Jurkat, Clone E6-1 (cell line): ENCODE measurements at regions not wholly inside any gene's neighbourhood (a gene's known extent, or its start where the extent isn't known, plus 50 kb on each side); places are given as distances from the start of the nearest gene placed in this dataset.

ENCODE experiments used
- DNase-seq: peaks from one replicate; pipeline ENCODE4 v3.0.0-alpha.2; 2011; ENCODE audit warnings: low read depth, low spot score
- H3K4me3 ChIP-seq: 2 replicates; pipeline ENCODE4 v1.5.1; 2011; ENCODE audit warnings: mild to moderate bottlenecking, low read length, control low read depth, moderate library complexity

DNA sequence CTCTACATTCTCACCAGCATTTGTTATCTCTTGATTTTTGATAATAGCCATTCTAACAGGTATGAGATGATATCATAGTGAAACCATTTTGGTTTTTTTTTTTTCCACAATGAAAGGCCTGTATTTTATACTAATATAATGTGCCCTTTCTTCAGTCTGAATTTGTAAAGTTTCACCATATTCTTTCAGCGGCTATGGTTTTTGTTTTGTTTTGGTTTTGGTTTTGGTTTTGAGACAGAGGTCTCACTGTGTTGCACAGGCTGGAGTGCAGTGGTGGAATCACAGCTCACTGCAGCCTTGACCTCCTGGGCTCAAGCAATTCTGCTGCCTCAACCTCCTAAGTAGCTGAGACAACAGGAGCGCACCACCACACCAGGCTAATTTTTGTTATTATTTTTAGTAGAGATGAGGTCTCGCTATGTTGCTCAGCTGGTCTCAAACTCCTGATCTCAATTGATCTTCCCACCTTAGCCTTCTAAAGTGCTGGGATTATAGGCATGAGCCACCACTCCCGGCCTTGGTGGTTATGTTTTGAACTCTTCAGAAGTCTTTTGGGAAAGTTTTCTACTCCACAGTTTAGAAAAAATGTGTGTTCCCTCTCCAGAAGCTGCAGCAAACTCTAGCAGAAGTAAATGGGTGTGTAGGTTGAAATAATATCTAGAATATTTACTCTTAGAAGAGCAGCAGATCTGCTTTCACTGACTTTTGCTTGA is 110.2 kb upstream of the UMPS start:
- no peak overlapping the region for H3K4me3 ChIP-seq
- no peak for DNase-seq

DNA sequence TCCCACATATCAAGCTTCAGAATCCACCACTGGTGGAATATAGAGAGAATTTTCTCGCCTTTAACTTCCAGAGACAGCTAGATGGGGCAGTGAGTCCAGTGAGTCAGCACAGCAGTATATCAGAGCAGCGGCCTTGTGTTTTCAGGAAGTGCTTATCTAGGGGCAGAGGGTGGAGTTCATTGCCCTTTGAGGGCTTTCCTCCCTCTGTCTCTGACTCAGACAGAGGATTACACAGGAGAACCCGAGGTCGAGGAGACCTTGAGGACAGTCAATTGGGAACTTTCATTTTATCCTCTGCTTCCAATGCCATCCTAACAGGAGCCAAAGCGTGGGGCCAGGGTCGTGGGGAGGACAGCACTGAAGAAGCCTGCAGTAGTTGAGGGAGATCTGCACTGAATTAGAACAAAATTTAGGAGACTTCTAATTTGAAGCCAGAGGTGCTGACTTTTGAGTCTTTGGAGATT is 109.6 kb upstream of the UMPS start:
- DNase-seq: no peak
- no peak overlapping the region for H3K4me3 ChIP-seq

DNA sequence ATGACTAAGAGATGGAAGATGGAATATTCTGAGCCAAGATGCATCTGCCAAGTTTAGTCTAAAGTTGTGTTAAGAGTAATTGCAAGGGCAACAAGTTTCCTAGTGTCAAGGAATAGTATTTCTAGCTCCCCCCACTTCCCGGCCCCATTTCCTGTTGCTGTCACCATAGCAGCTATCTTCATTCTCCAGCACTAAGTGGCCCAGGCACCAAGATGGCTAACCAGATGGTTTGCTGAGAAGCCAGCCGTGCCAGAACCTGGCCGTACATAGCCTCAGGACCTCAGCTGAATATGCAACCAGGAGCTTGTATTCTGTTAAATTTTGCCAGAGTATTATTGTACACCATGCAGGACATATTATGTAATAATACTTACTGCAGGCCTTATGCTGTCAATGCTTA is 108.8 kb upstream of the UMPS start:
- no peak overlapping the region for H3K4me3 ChIP-seq
- DNase-seq: peak; percentile 7

- H3K4me3 ChIP-seq: no peak overlapping the region
- DNase-seq: no peak
These were observed 105.2 kb upstream of the UMPS start for GRCh38 chr3:124625074-124625473.

- H3K4me3 ChIP-seq: no peak overlapping the region
- DNase-seq: no peak
These were observed 102.7 kb upstream of the UMPS start for GRCh38 chr3:124627501-124627908.

DNA sequence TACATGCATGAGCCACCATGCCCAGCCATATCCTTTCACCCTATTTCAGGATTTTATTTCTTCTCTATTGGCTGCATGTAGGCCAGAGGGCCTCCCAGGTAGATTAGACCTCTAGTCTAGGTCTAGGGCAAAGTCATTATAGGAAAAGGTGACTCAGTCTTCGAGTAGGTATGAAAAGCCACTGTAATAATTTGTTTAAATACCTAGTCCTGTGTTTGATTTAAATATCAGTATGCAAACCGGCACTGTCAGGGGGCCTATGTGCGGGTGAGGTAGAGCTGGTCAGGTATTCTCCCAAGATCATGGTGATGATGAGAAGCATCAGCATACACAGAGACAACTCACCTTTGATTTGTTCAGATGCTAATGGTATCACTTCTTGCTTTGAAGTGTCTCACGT is 101.4 kb upstream of the UMPS start:
- no peak for DNase-seq
- H3K4me3 ChIP-seq: no peak overlapping the region

DNA sequence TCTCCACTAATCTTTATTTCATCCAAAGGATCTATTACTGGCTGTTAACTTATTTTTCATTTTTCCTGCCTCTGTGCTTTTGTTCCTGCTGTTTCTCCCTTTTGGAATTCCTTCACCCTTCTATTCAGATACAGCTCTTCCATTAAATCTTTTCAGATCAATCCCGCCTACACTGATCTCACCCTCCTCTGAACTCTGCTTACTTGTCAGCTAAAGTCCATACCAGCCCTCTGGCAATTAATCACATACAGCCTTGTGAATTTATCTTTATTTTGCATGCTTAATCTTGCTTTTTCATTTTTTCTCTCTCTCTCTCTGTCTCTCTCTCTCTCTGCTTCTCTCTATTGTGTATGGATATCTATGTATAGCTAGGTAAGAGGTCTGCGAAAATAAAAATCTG is 100.8 kb upstream of the UMPS start:
- DNase-seq: no peak
- no peak overlapping the region for H3K4me3 ChIP-seq

GRCh38 chr3:124630960-124631359 is 99.3 kb upstream of the UMPS start:
- DNase-seq: no peak
- H3K4me3 ChIP-seq: no peak overlapping the region

- no peak overlapping the region for H3K4me3 ChIP-seq
- DNase-seq: no peak
These were observed 98.5 kb upstream of the UMPS start for GRCh38 chr3:124631727-124632126.

DNA sequence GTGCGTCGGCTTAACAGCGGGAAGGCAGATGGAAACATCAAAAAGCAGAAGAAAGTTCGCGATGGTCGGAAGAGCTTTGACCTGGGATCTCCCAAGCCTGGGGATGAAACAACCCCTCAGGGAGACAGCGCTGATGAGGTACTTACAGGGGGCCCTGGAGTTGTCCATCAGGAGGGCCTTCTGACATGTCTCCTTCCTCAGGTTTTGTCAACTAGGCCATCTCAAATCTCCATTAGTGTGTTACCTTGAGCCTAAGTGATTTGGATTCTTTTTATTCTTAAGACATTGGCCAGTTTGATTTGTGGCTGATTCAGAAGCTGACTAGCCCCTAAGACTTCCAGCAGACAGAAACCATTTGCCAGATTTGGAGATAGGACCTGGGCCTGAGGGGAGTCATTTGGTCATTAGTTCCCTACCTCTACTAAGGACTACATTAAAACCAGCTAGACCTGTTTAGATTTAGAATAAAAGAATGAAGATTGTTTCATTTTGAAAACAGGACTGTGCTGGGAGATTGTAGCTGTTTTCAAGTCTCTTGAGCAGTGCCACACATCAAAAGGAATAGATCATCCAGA is 97.6 kb upstream of the UMPS start:
- no peak overlapping the region for H3K4me3 ChIP-seq
- DNase-seq: no peak

DNA sequence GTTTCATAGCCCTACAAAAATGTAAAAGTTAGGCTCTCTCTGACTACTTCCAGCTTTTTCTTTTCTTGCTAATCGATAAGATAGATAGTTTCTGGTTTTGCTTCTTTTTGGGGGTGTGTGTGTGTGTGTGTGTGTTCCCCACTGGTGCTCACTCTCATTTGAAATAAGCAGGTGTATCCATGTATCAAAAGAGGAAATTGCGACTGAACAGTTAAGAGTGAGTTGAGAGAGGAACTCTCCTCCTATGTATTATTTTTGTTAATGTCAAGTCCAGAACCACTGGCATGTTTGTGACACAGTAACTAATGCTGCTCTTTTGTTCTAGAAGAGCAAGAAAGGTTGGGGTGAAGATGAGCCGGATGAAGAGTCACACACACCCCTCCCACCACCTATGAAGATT is 96.7 kb upstream of the UMPS start:
- H3K4me3 ChIP-seq: no peak overlapping the region
- DNase-seq: no peak

GRCh38 chr3:124634210-124635168 is 95.8 kb upstream of the UMPS start:
- no peak overlapping the region for H3K4me3 ChIP-seq
- DNase-seq: no peak

DNA sequence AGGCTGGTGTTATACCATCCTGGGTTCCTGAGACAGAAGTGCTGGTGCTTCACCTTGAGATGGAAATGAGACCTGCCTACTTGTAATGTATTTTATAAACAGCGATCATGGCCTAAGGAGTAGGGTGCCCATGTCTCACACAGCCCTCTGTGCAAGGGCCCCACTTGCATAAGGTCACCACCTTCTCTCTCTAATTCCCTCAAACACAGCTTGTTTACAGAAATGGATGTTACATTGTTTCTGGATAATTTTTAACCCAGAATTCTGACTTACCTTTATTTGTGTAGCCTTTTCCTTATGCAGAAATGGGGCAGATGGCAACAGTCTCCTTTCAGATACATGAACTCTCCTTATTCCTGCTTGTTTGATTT is 95.1 kb upstream of the UMPS start:
- no peak for DNase-seq

DNA sequence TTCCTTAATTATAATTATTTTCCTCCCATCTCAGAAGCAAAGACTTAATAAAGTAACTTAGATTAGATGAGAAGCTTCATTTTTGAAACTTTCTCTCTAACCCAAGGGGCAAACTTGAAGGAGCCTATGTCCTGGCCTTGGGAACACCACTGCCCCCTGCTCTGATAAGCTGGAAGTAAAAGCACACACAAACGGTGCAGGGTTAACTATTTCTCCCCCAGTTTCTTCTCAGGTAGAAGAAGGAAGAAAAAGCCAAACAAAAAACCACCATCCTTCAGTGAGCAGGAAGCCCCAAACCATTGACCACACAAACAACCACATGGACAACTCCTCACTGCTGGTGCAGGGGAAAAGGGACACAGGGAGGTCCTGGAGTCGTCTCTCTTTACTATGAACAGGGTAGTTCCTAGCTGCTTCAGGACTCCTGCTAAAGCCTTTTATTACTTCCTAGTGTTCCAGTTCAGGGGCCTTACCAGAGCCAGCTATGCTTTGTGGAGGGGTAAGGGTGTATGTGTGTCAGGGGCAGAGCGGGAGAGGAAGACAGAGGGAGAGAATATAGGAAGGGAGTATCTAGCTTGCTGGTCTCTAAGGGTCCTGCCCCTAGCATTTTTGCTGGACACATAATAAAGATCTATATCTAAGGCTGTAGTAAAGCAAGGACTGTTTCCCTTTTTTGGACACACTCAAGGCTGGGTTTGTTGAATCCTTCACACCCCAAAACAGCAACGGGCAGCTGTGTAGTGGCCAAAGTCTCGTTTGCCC is 94.0 kb upstream of the UMPS start:
- no peak overlapping the region for H3K4me3 ChIP-seq
- no peak for DNase-seq

More for the DNA sequence above, 95.1 kb upstream of the UMPS start:
- no peak overlapping the region for H3K4me3 ChIP-seq

GRCh38 chr3:124636863-124637296 is 93.4 kb upstream of the UMPS start:
- DNase-seq: no peak
- H3K4me3 ChIP-seq: no peak overlapping the region

DNA sequence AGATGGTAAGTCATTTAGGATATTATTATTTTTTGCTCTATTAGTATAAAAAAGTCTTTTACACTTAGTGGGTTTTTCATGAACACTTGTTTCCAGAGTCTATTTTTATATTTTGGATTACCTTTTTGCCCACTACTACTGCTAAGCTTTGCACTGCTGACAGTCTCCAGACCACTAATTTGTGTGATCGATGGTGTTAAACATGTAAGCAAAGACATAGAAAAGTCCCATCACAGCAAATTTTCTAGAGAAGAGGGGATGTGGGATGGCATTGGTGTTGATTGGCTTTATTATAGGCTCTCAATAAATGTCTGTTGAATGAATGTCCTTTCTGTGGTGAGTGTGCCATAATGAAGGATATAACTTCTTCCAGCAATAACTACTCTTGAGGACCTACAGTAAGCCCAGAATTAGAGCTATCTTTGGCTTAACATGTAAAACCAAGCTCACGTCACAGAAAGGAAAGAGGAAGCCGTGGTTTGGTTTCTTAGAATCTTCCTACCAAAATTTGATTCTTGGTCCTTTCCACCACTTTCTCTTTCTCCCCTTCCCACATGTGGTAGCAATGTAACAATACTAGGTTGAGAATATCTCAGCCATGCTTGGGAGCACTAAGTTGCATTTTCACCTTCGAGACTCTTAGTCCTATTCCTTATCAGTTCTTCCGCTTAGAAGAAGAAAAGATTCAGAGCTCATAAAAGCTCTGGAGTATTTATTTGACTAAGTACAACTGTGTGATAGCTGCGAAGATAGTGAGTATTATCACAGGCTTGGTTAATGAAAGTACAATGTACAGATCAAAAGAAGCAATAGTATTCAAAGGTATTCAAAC is 90.6 kb upstream of the UMPS start:
- no peak overlapping the region for H3K4me3 ChIP-seq
- peak; percentile 5 for DNase-seq

- DNase-seq: no peak
- H3K4me3 ChIP-seq: no peak overlapping the region
These were observed 89.5 kb upstream of the UMPS start for GRCh38 chr3:124640635-124641306.

DNA sequence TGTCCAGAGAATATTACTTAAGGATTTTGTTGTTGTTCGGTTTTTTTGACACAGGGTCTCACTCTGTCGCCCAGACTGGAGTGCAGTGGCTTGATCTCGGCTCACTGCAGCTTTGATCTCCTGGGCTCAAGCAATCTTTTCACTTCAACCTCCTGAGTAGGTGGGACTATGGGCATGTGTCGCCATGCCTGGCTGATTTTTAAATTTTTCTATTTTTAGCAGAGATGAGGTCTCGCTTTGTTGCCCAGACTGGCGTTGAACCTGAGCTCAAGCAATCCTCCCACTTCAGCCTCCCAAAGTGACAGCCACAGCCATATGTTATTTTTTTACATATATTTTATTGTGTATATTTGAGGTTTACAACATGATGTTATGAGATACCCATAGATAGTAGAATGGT is 86.8 kb upstream of the UMPS start:
- H3K4me3 ChIP-seq: no peak overlapping the region
- no peak for DNase-seq
